ENCODE measurements at regions not wholly inside any gene's neighbourhood (a gene's known extent, or its start where the extent isn't known, plus 50 kb on each side); places are given as distances from the start of the nearest gene placed in this dataset.

- H3K4me1 Mint-ChIP-seq = no peaks in the 10 kb centered on the region
- no peak overlapping the region for H3K4me3 Mint-ChIP-seq
- DNase-seq (no peak), ATAC-seq (no peak)
- no peaks in the 10 kb centered on the region for H3K27me3 Mint-ChIP-seq
- no peaks in the 10 kb centered on the region for H3K9me3 ChIP-seq (ENCODE audit: control insufficient read depth, low read length, poor library complexity, severe bottlenecking)
- no peaks in the 10 kb centered on the region for H3K36me3 Mint-ChIP-seq (ENCODE audit: low read depth)
- no peak overlapping the region for H3K27ac Mint-ChIP-seq
These were observed 404.9 kb upstream of the SYT4 start for GRCh38 chr18:43682196-43682595.

GRCh38 chr18:43686709-43687108, 409.4 kb upstream of the SYT4 start:
- Mint-ChIP-seq H3K4me1 (peaks cover 3% of the 10 kb centered on the region), H3K27ac (no peak overlapping the region), H3K4me3 (no peak overlapping the region), H3K27me3 (no peaks in the 10 kb centered on the region), H3K36me3 (ENCODE audit: low read depth) (no peaks in the 10 kb centered on the region)
- no peaks in the 10 kb centered on the region for H3K9me3 ChIP-seq (ENCODE audit: control insufficient read depth, low read length, poor library complexity, severe bottlenecking)
- no peak for ATAC-seq
- DNase-seq = no peak

GRCh38 chr18:43692099-43692690, 414.9 kb upstream of the SYT4 start:
- no peaks in the 10 kb centered on the region for H3K9me3 ChIP-seq (ENCODE audit: control insufficient read depth, low read length, poor library complexity, severe bottlenecking)
- ATAC-seq = no peak
- no peaks in the 10 kb centered on the region for H3K27me3 Mint-ChIP-seq
- no peaks in the 10 kb centered on the region for H3K36me3 Mint-ChIP-seq (ENCODE audit: low read depth)
- no peak overlapping the region for H3K27ac Mint-ChIP-seq
- H3K4me1 Mint-ChIP-seq = peaks cover 3% of the 10 kb centered on the region
- DNase-seq = no peak
- H3K4me3 Mint-ChIP-seq = no peak overlapping the region

- no peaks in the 10 kb centered on the region for H3K36me3 Mint-ChIP-seq (ENCODE audit: low read depth)
- no peak overlapping the region for H3K27ac Mint-ChIP-seq
- H3K4me3 Mint-ChIP-seq = no peak overlapping the region
- no peaks in the 10 kb centered on the region for H3K27me3 Mint-ChIP-seq
- ATAC-seq (no peak), DNase-seq (no peak)
- no peaks in the 10 kb centered on the region for H3K4me1 Mint-ChIP-seq
- H3K9me3 ChIP-seq (ENCODE audit: control insufficient read depth, low read length, poor library complexity, severe bottlenecking) = no peaks in the 10 kb centered on the region
These were observed 425.1 kb upstream of the SYT4 start for GRCh38 chr18:43702399-43702798.

- Mint-ChIP-seq H3K27ac (no peak overlapping the region), H3K27me3 (no peaks in the 10 kb centered on the region), H3K4me1 (no peaks in the 10 kb centered on the region), H3K36me3 (ENCODE audit: low read depth) (no peaks in the 10 kb centered on the region), H3K4me3 (no peak overlapping the region)
- DNase-seq (no peak), ATAC-seq (no peak)
- H3K9me3 ChIP-seq (ENCODE audit: control insufficient read depth, low read length, poor library complexity, severe bottlenecking) = no peaks in the 10 kb centered on the region
These were observed 425.8 kb upstream of the SYT4 start for GRCh38 chr18:43703050-43703449.

GRCh38 chr18:43705850-43706249, 428.6 kb upstream of the SYT4 start:
- ATAC-seq (no peak), DNase-seq (no peak)
- Mint-ChIP-seq H3K36me3 (ENCODE audit: low read depth) (no peaks in the 10 kb centered on the region), H3K4me3 (no peak overlapping the region), H3K4me1 (no peaks in the 10 kb centered on the region), H3K27me3 (no peaks in the 10 kb centered on the region), H3K27ac (no peak overlapping the region)
- no peaks in the 10 kb centered on the region for H3K9me3 ChIP-seq (ENCODE audit: control insufficient read depth, low read length, poor library complexity, severe bottlenecking)

- H3K9me3 ChIP-seq (ENCODE audit: control insufficient read depth, low read length, poor library complexity, severe bottlenecking) = no peaks in the 10 kb centered on the region
- H3K36me3 Mint-ChIP-seq (ENCODE audit: low read depth) = no peaks in the 10 kb centered on the region
- DNase-seq (no peak), ATAC-seq (no peak)
- no peak overlapping the region for H3K4me3 Mint-ChIP-seq
- no peaks in the 10 kb centered on the region for H3K27me3 Mint-ChIP-seq
- no peaks in the 10 kb centered on the region for H3K4me1 Mint-ChIP-seq
- no peak overlapping the region for H3K27ac Mint-ChIP-seq
These were observed 432.8 kb upstream of the SYT4 start for GRCh38 chr18:43710135-43710534.

- Mint-ChIP-seq H3K4me3 (no peak overlapping the region), H3K27ac (no peak overlapping the region), H3K27me3 (no peaks in the 10 kb centered on the region), H3K4me1 (no peaks in the 10 kb centered on the region), H3K36me3 (ENCODE audit: low read depth) (no peaks in the 10 kb centered on the region)
- H3K9me3 ChIP-seq (ENCODE audit: control insufficient read depth, low read length, poor library complexity, severe bottlenecking) = no peaks in the 10 kb centered on the region
- no peak for DNase-seq
- no peak for ATAC-seq
These were observed 437.2 kb upstream of the SYT4 start for GRCh38 chr18:43714343-43715010.

GRCh38 chr18:43719267-43719795, 442.0 kb upstream of the SYT4 start:
- ATAC-seq (no peak), DNase-seq (no peak)
- Mint-ChIP-seq H3K36me3 (ENCODE audit: low read depth) (no peaks in the 10 kb centered on the region), H3K27me3 (no peaks in the 10 kb centered on the region), H3K27ac (no peak overlapping the region), H3K4me3 (no peak overlapping the region), H3K4me1 (no peaks in the 10 kb centered on the region)
- no peaks in the 10 kb centered on the region for H3K9me3 ChIP-seq (ENCODE audit: control insufficient read depth, low read length, poor library complexity, severe bottlenecking)

GRCh38 chr18:43720041-43720440, 442.8 kb upstream of the SYT4 start:
- no peak for ATAC-seq
- Mint-ChIP-seq H3K36me3 (ENCODE audit: low read depth) (no peaks in the 10 kb centered on the region), H3K4me1 (no peaks in the 10 kb centered on the region), H3K27me3 (no peaks in the 10 kb centered on the region), H3K4me3 (no peak overlapping the region), H3K27ac (no peak overlapping the region)
- H3K9me3 ChIP-seq (ENCODE audit: control insufficient read depth, low read length, poor library complexity, severe bottlenecking) = no peaks in the 10 kb centered on the region
- no peak for DNase-seq

- H3K27ac Mint-ChIP-seq = no peak overlapping the region
- no peaks in the 10 kb centered on the region for H3K4me1 Mint-ChIP-seq
- H3K4me3 Mint-ChIP-seq = no peak overlapping the region
- no peaks in the 10 kb centered on the region for H3K9me3 ChIP-seq (ENCODE audit: control insufficient read depth, low read length, poor library complexity, severe bottlenecking)
- H3K27me3 Mint-ChIP-seq = no peaks in the 10 kb centered on the region
- no peak for DNase-seq
- H3K36me3 Mint-ChIP-seq (ENCODE audit: low read depth) = no peaks in the 10 kb centered on the region
- ATAC-seq = no peak
These were observed 458.3 kb upstream of the SYT4 start for GRCh38 chr18:43735570-43735969.

- H3K36me3 Mint-ChIP-seq (ENCODE audit: low read depth) = no peaks in the 10 kb centered on the region
- no peak overlapping the region for H3K4me3 Mint-ChIP-seq
- H3K4me1 Mint-ChIP-seq = no peaks in the 10 kb centered on the region
These were observed 467.9 kb upstream of the SYT4 start for GRCh38 chr18:43744960-43745745.

GRCh38 chr18:43751203-43751602, 473.9 kb upstream of the SYT4 start:
- Mint-ChIP-seq H3K4me3 (no peak overlapping the region), H3K4me1 (no peaks in the 10 kb centered on the region), H3K36me3 (ENCODE audit: low read depth) (no peaks in the 10 kb centered on the region), H3K27ac (no peak overlapping the region), H3K27me3 (no peaks in the 10 kb centered on the region)
- no peaks in the 10 kb centered on the region for H3K9me3 ChIP-seq (ENCODE audit: control insufficient read depth, low read length, poor library complexity, severe bottlenecking)
- DNase-seq (no peak), ATAC-seq (no peak)

More at GRCh38 chr18:43744960-43745745, 467.9 kb upstream of the SYT4 start:
- ATAC-seq (no peak), DNase-seq (no peak)
- no peaks in the 10 kb centered on the region for H3K27me3 Mint-ChIP-seq
- no peaks in the 10 kb centered on the region for H3K9me3 ChIP-seq (ENCODE audit: control insufficient read depth, low read length, poor library complexity, severe bottlenecking)
- no peak overlapping the region for H3K27ac Mint-ChIP-seq

All from T-helper 17 cell (primary cell).